ENCODE measurements at regions not wholly inside any gene's neighbourhood (a gene's known extent, or its start where the extent isn't known, plus 50 kb on each side); places are given as distances from the start of the nearest gene placed in this dataset.
"Not testable (repeated sequence)": the region's sequence is repeated elsewhere in the genome, so short reads cannot be mapped to it uniquely, and the experiment has no call there.

- DNase-seq: no peak
These were observed 552.5 kb downstream of the INSC start for GRCh38 chr11:15667127-15667725.

GRCh38 chr11:15668718-15669117 is 554.0 kb downstream of the INSC start:
- DNase-seq: no peak

- no peak for DNase-seq
These were observed 555.9 kb downstream of the INSC start for GRCh38 chr11:15670520-15671070.

GRCh38 chr11:15671216-15671615 is 556.5 kb downstream of the INSC start:
- no peak for DNase-seq

- no peak for DNase-seq
These were observed 558.1 kb downstream of the INSC start for GRCh38 chr11:15672825-15673224.

- no peak for DNase-seq
These were observed 558.7 kb downstream of the INSC start for GRCh38 chr11:15673408-15673831.

- no peak for DNase-seq
These were observed 560.0 kb downstream of the INSC start for GRCh38 chr11:15674756-15675155.

- no peak for DNase-seq
These were observed 561.0 kb downstream of the INSC start for GRCh38 chr11:15675683-15676082.

GRCh38 chr11:15677181-15677580 is 562.5 kb downstream of the INSC start:
- DNase-seq: no peak

GRCh38 chr11:15683528-15683927 is 568.8 kb downstream of the INSC start:
- DNase-seq: no peak

- DNase-seq: no peak
These were observed 570.6 kb downstream of the INSC start for GRCh38 chr11:15685306-15685705.

- not testable (repeated sequence) for DNase-seq
These were observed 571.5 kb downstream of the INSC start for GRCh38 chr11:15686259-15686658.

GRCh38 chr11:15687342-15687741 is 572.6 kb downstream of the INSC start:
- no peak for DNase-seq

- no peak for DNase-seq
These were observed 573.6 kb downstream of the INSC start for GRCh38 chr11:15688351-15688792.

- DNase-seq: no peak
These were observed 575.6 kb downstream of the INSC start for GRCh38 chr11:15690320-15690719.

GRCh38 chr11:15692739-15693138 is 578.0 kb downstream of the INSC start:
- no peak for DNase-seq

GRCh38 chr11:15695096-15695721 is 580.5 kb downstream of the INSC start:
- DNase-seq: no peak

- DNase-seq: no peak
These were observed 581.3 kb downstream of the INSC start for GRCh38 chr11:15696069-15696468.

- DNase-seq: no peak
These were observed 582.9 kb downstream of the INSC start for GRCh38 chr11:15697437-15698236.

- DNase-seq: no peak
These were observed 584.1 kb downstream of the INSC start for GRCh38 chr11:15698855-15699254.

- DNase-seq: no peak
These were observed 585.3 kb downstream of the INSC start for GRCh38 chr11:15699978-15700377.

- DNase-seq: no peak
These were observed 585.7 kb downstream of the INSC start for GRCh38 chr11:15700456-15700855.

- no peak for DNase-seq
These were observed 589.3 kb downstream of the INSC start for GRCh38 chr11:15704064-15704463.

GRCh38 chr11:15704556-15704955 is 589.8 kb downstream of the INSC start:
- DNase-seq: no peak
